A673 (cell line): ENCODE measurements at regions not wholly inside any gene's neighbourhood (a gene's known extent, or its start where the extent isn't known, plus 50 kb on each side); places are given as distances from the start of the nearest gene placed in this dataset.
A peak's percentile ranks its signal among the peaks of the same experiment; 100 is the strongest.

Source experiments
- BruUV-seq: library from RNA; stranded (reverse); fragments of 400-500 nt; replicated peaks from 2 replicates; lab custom pipeline; 2021; lab: Mats Ljungman, UMichigan
- CTCF ChIA-PET: fragments of 300-600 bp; sonication (Branson Sonifier 250); formaldehyde crosslinking; loops from one replicate; lab custom pipeline; 2022; ENCODE audit warnings: antibody characterized with exemption; lab: Charles Lee
- POLR2A ChIA-PET: fragments of 300-600 bp; sonication (Branson Sonifier 250); formaldehyde crosslinking; loops from one replicate; lab custom pipeline; 2022; ENCODE audit warnings: antibody characterized with exemption; ENCODE audit not compliant: low non-redundant PET; lab: Charles Lee
- DNase-seq: peaks from one replicate; pipeline ENCODE4 v3.0.0-alpha.2; 2015; ENCODE audit warnings: low spot score
- H3K27ac ChIP-seq: fragments of 200-600 bp; sonication (generic); 2 replicates; pipeline ENCODE4 v1.5.1; 2016; ENCODE audit warnings: mixed run types, low read depth, mild to moderate bottlenecking, mixed read lengths, antibody characterized with exemption, low read length; ENCODE audit not compliant: poor library complexity, severe bottlenecking
- H3K27me3 ChIP-seq: fragments of 200-600 bp; sonication (generic); replicated peaks from 2 replicates; pipeline ENCODE4 v1.6.1; 2017; ENCODE audit warnings: mixed run types, low read depth, mild to moderate bottlenecking, mixed read lengths, antibody characterized with exemption, low read length; ENCODE audit not compliant: insufficient read depth, poor library complexity
- H3K36me3 ChIP-seq: fragments of 200-600 bp; sonication (generic); 2 replicates; pipeline ENCODE4 v1.6.1; 2016; ENCODE audit warnings: mixed run types, mild to moderate bottlenecking, mixed read lengths, antibody characterized with exemption, low read length; ENCODE audit not compliant: insufficient read depth, poor library complexity, severe bottlenecking
- H3K4me1 ChIP-seq: fragments of 200-600 bp; sonication (generic); 2 replicates; pipeline ENCODE4 v1.6.1; 2017; ENCODE audit warnings: mixed run types, mild to moderate bottlenecking, mixed read lengths, antibody characterized with exemption, low read length; ENCODE audit not compliant: insufficient read depth, poor library complexity, severe bottlenecking
- H3K4me3 ChIP-seq: fragments of 200-600 bp; sonication (generic); 2 replicates; pipeline ENCODE4 v1.5.1; 2016; ENCODE audit warnings: low read depth, mixed run types, mild to moderate bottlenecking, mixed read lengths, low read length; ENCODE audit not compliant: poor library complexity, severe bottlenecking
- H3K9me3 ChIP-seq: fragments of 200-600 bp; sonication (generic); 2 replicates; pipeline ENCODE4 v1.6.1; 2016; ENCODE audit warnings: mixed run types, low read depth, mild to moderate bottlenecking, mixed read lengths, antibody characterized with exemption, low read length; ENCODE audit not compliant: poor library complexity, severe bottlenecking
- CTCF ChIP-seq: fragments of 300-800, 200-600 bp; sonication (generic); conservative IDR thresholded peaks from 2 replicates; pipeline ENCODE4 v1.5.1; 2017; ENCODE audit warnings: low read depth, mild to moderate bottlenecking, antibody characterized with exemption, low read length, moderate library complexity, mixed read lengths
- EZH2 ChIP-seq: fragments of 200-600 bp; sonication (generic); IDR thresholded peaks from 2 replicates; pipeline ENCODE4 v1.6.1; 2017; ENCODE audit warnings: borderline replicate concordance, low read depth, mild to moderate bottlenecking, mixed read lengths, antibody characterized with exemption, low read length; ENCODE audit not compliant: poor library complexity, severe bottlenecking
- intact Hi-C: fragments of 100-400 bp; cut with micrococcal nuclease; formaldehyde crosslinking; loops from one replicate; pipeline ENCODE4 v1.10.0; 2022; ENCODE audit not compliant: unreplicated experiment

GRCh38 chr22:48278620-48279460 is 1516.4 kb downstream of the TBC1D22A start:
- no peaks in the 10 kb centered on the region for H3K27me3 ChIP-seq
- ChIA-PET POLR2A (no interaction called here), CTCF (no interaction called here)
- H3K27ac ChIP-seq: no peak overlapping the region
- no TSS peak for BruUV-seq
- no peaks in the 10 kb centered on the region for H3K36me3 ChIP-seq
- H3K4me1 ChIP-seq: peaks cover 20% of the 10 kb centered on the region
- peaks cover 10% of the 10 kb centered on the region for H3K9me3 ChIP-seq
- no peak for DNase-seq
- TF ChIP-seq EZH2: no peak
- no peak for TF ChIP-seq CTCF
- H3K4me3 ChIP-seq: no peak overlapping the region
- intact Hi-C loops: no loop called here

GRCh38 chr22:48277868-48278581 is 1515.6 kb downstream of the TBC1D22A start:
- no TSS peak for BruUV-seq
- intact Hi-C loops: no loop called here
- CTCF ChIA-PET: no interaction called here
- no peak overlapping the region for H3K4me3 ChIP-seq
- DNase-seq: peak; percentile 52
- H3K9me3 ChIP-seq: peaks cover 10% of the 10 kb centered on the region
- TF ChIP-seq CTCF (no peak), EZH2 (no peak)
- H3K4me1 ChIP-seq: peaks cover 20% of the 10 kb centered on the region
- H3K36me3 ChIP-seq: no peaks in the 10 kb centered on the region
- H3K27ac ChIP-seq: no peak overlapping the region
- POLR2A ChIA-PET: no interaction called here
- H3K27me3 ChIP-seq: no peaks in the 10 kb centered on the region

- POLR2A ChIA-PET: no interaction called here
- H3K36me3 ChIP-seq: no peaks in the 10 kb centered on the region
- DNase-seq: no peak
- no peak overlapping the region for H3K27ac ChIP-seq
- CTCF ChIA-PET: no interaction called here
- peaks cover 10% of the 10 kb centered on the region for H3K9me3 ChIP-seq
- H3K4me1 ChIP-seq: peaks cover 20% of the 10 kb centered on the region
- H3K27me3 ChIP-seq: no peaks in the 10 kb centered on the region
- TF ChIP-seq EZH2 (no peak), CTCF (no peak)
- intact Hi-C loops: no loop called here
- H3K4me3 ChIP-seq: no peak overlapping the region
- BruUV-seq: no TSS peak
Observed at GRCh38 chr22:48276994-48277867, 1514.8 kb downstream of the TBC1D22A start.
